ENCODE measurements at regions not wholly inside any gene's neighbourhood (a gene's known extent, or its start where the extent isn't known, plus 50 kb on each side); places are given as distances from the start of the nearest gene placed in this dataset.

- TF ChIP-seq CTCF (IDR thresholded peaks at IDR 0.05), result no peak
- TF ChIP-seq POLR2A (IDR thresholded peaks at IDR 0.05; ENCODE audit: low read depth), result no peak
- no peak for TF ChIP-seq EP300 (IDR thresholded peaks at IDR 0.05)
- TF ChIP-seq POLR2AphosphoS5 (IDR thresholded peaks at IDR 0.05), result no peak
Observed at GRCh38 chr16:48903039-48903438, 293.1 kb upstream of the N4BP1 start.
